Fibroblast of gingiva (primary cell): ENCODE measurements at regions not wholly inside any gene's neighbourhood (a gene's known extent, or its start where the extent isn't known, plus 50 kb on each side); places are given as distances from the start of the nearest gene placed in this dataset.

ENCODE experiments used
- DNase-seq: peaks from one replicate; pipeline ENCODE4 v3.0.0-alpha.2; 2011; ENCODE audit warnings: low read depth

GRCh38 chr1:195415584-195415983, 1192.7 kb downstream of the KCNT2 start:
- DNase-seq: no peak

DNA sequence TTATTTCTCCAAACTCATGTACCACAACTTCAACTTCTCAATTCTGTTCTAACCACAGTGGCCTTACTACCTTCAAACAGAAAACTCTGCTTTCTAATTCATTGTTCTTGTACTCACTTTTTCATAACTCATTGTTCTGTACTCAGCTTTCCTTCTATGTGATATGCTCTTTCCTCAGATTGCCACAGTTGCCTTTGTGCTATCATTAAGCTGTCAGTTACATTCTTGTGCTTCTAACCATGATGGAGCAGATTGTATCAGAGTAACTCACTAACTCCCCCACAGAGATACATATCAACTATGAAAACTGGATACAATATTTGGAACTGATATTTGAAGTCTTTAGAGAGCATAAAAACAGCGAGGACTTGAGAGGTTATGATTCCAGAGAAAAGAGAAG, 1213.7 kb downstream of the KCNT2 start:
- DNase-seq: no peak

DNA sequence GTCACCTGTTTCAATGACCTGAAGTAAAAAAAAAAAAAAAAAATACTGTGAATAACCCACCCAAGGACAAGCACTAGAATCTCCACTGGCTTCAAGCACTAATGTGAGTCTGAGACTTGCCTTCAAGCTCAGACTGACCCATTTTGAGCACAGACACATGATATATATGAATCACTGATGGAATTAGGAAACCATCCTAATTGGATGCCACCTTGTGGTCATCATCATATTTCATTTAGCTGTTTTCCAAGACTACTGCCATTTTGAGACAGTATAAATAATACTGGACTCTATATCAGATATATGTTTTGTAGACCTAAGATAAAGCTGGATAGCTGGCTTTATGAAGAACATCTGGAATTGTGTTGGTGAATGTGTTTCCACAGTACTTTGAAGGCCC, 1232.0 kb downstream of the KCNT2 start:
- no peak for DNase-seq

GRCh38 chr1:195373856-195374255, 1234.4 kb downstream of the KCNT2 start:
- DNase-seq: no peak

GRCh38 chr1:195345149-195345548, 1263.1 kb downstream of the KCNT2 start:
- DNase-seq: no peak

GRCh38 chr1:195337646-195338045, 1270.6 kb downstream of the KCNT2 start:
- DNase-seq: no peak

- DNase-seq: no peak
Measured at GRCh38 chr1:195336812-195337211, 1271.4 kb downstream of the KCNT2 start.

- no peak for DNase-seq
Measured at GRCh38 chr1:195335541-195335940, 1272.7 kb downstream of the KCNT2 start.

DNA sequence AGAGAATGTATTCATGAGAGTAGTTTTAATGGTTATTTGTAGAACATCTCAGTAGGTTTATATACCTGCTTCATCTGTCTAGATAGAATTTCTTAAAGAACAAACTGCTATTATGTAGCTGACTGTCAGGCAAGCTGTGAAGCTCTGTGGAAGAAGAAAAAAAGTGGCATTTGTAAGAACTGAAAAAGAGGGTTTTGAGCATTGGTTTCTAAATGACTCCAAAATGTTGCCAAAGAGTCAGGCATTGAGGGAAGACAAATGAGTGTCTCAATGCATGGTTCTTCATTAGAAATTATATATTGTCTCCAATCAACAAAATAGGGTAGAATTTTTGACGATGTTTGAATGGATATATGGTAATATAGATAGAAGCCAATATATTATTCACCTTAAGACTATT, 1276.1 kb downstream of the KCNT2 start:
- DNase-seq: no peak

- DNase-seq: no peak
Measured at GRCh38 chr1:195328681-195329080, 1279.6 kb downstream of the KCNT2 start.

GRCh38 chr1:195328102-195328501, 1280.1 kb downstream of the KCNT2 start:
- DNase-seq: no peak

DNA sequence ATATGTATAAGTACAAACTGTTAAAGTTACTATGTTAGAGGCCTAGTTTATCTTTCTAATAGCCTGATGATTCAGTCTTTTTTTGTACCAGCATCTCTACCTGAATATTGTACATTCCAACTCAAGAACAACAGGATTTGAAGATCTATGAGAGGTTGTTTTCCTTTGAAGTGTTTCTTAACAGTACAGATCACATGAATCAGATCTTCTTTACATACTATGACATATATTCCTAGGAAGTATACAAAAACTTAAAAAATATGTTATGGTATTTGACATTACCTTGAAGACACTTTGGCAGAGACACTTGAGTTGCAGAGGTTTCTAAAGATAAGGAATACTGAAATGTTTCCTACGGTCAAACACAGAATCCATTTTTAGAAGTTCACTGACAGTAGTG, 1280.9 kb downstream of the KCNT2 start:
- no peak for DNase-seq

- DNase-seq: no peak
Measured at GRCh38 chr1:195326325-195326724, 1281.9 kb downstream of the KCNT2 start.

- DNase-seq: no peak
Measured at GRCh38 chr1:195325181-195325580, 1283.1 kb downstream of the KCNT2 start.

DNA sequence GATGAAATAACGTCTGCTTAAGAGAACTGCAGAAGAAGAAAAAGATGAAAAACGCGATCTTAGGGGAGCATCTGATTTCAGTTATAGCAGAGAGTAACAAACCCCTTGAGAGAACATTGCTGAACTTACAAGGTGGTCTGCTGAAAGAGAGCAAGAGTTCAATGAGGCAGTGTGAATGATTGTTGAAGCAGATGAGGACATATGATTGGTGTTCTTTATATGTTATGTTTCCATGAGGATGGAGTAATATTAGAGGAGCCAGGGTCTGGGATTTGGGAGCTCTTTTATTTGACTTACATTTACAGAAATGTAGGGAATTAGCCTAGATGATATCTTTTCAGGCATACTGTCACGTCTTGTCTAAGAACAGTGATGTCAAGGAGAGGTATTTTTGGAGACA, 1302.0 kb downstream of the KCNT2 start:
- DNase-seq: no peak

- DNase-seq: no peak
Measured at GRCh38 chr1:195294911-195295310, 1313.3 kb downstream of the KCNT2 start.

DNA sequence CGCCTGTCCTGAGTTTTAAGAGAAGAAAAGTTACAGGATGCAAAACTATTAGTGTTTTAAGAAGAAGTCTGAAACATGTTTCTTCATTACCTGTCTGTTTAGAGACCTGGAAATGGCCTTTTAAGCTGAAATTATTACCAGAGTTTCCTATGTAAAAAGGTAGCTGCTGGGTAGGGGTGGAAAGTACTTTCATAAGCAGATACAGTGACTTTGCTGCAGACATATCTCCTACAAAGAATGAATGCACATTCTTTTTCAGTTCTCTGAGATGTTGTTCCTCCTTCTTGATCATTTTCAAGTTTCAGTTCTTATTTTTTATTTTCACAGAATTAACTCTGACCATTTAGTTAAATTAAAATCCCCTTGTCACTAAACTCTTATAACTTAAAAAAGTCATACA, 1329.6 kb downstream of the KCNT2 start:
- no peak for DNase-seq

DNA sequence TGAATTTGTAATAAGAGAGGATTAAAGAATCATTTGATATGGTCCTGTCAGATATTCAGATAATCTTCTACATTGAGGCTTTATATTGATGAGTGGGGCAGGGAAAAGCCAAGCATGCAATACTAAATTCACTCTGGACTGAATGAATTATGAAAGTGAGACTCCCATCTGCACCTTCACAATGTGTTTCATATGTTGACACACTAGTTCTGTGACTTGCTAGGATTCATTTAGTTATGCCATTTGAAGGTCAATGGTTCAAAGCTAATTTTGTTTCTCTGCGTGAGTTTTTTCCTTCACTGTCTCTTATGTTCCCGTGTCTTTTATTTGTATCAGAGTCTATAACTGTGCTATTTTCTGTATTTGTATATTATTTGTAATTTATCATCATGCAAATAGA, 1332.5 kb downstream of the KCNT2 start:
- no peak for DNase-seq

GRCh38 chr1:195251900-195252299, 1356.3 kb downstream of the KCNT2 start:
- no peak for DNase-seq

GRCh38 chr1:195243492-195243891, 1364.7 kb downstream of the KCNT2 start:
- DNase-seq: no peak

GRCh38 chr1:195241066-195241465, 1367.2 kb downstream of the KCNT2 start:
- no peak for DNase-seq

- DNase-seq: no peak
Measured at GRCh38 chr1:195238313-195238712, 1369.9 kb downstream of the KCNT2 start.

DNA sequence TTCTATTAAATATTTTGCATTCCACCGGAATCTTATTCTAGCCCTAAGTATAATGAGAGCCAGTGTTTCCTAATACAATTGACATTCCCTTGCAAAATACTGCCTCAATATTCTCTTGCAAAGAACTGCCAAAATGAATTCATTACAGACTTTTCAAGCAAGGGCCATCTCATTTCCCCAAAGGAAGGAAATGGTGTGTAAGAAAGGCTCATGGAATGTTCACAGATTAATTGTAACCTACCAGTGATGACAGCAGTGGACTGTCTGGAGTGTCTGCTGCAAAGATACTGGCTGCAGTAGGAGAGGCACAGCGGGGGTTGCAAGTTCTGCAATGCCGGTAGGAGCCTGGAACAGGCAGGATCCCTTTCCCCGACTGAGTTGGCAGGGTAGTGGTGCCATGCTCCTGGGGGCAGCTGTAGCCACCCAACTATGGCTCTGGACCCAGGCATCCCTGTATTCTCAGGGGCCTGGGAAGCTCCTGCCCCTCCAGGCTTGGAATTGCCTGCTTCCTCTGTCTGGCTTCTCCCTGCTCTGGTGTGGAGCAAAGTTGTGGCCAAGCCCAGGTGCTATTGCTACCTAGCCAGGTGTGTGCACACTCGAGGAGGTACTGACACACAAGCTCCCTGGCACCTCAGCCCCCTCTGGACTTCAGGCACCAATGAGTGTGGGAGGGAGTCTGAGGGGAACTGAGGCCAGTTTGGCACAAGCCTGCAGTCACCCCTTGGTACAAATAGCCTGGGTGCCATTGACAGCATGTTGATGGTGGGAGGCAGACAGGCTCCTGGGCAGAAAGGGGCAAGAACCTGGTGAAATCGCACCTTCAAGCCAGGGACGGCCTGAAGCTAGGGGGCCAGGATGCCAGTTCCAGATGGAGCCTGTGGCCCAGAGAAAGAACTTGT, 1371.0 kb downstream of the KCNT2 start:
- DNase-seq: no peak
